NCI-H2227 (cell line): ENCODE measurements at regions not wholly inside any gene's neighbourhood (a gene's known extent, or its start where the extent isn't known, plus 50 kb on each side); places are given as distances from the start of the nearest gene placed in this dataset.

Experiments used
- DNase-seq: peaks from one replicate; lab custom pipeline; 2025; ENCODE audit not compliant: unreplicated experiment; lab: John Stamatoyannopoulos, UW

GRCh38 chr18:22110461-22110924, 58.9 kb upstream of the GATA6 start:
- DNase-seq = no peak

GRCh38 chr18:22112215-22112614, 57.2 kb upstream of the GATA6 start:
- no peak for DNase-seq

- no peak for DNase-seq
These were observed 56.1 kb upstream of the GATA6 start for GRCh38 chr18:22113144-22113844.

- DNase-seq = no peak
These were observed 54.7 kb upstream of the GATA6 start for GRCh38 chr18:22114526-22115321.

GRCh38 chr18:22115573-22115972, 53.8 kb upstream of the GATA6 start:
- no peak for DNase-seq
